Esophagus (tissue), 2 donors: ENCODE measurements at regions not wholly inside any gene's neighbourhood (a gene's known extent, or its start where the extent isn't known, plus 50 kb on each side); places are given as distances from the start of the nearest gene placed in this dataset.

ENCODE experiments used
- H3K27ac ChIP-seq, 2 donors: one replicate each; pipeline ENCODE4 v1.5.1; 2013; ENCODE audit warnings: low read depth in 2 of 2, mild to moderate bottlenecking in 2 of 2, inconsistent platforms in 1 of 2, low read length in 1 of 2, moderate library complexity in 1 of 2
- H3K27me3 ChIP-seq, 2 donors: one replicate each; pipeline ENCODE4 v1.6.1; 2013; ENCODE audit warnings: low read length in 2 of 2, control low read depth in 1 of 2, mild to moderate bottlenecking in 1 of 2; ENCODE audit not compliant: insufficient read depth in 2 of 2, control insufficient read depth in 1 of 2
- H3K36me3 ChIP-seq, 2 donors: one replicate each; pipeline ENCODE4 v1.6.1; 2013; ENCODE audit warnings: low read length in 1 of 2; ENCODE audit not compliant: control insufficient read depth in 2 of 2, insufficient read depth in 2 of 2
- H3K4me1 ChIP-seq, 2 donors: one replicate each; pipeline ENCODE4 v1.6.1; 2013; ENCODE audit warnings: low read length in 1 of 2; ENCODE audit not compliant: control insufficient read depth in 2 of 2, insufficient read depth in 2 of 2
- H3K4me3 ChIP-seq, 2 donors: one replicate each; pipeline ENCODE4 v1.5.1; 2013; ENCODE audit warnings: low read length in 2 of 2, mild to moderate bottlenecking in 2 of 2, low read depth in 1 of 2, moderate library complexity in 1 of 2
- H3K9me3 ChIP-seq, 2 donors: one replicate each; pipeline ENCODE4 v1.6.1; 2013; ENCODE audit warnings: mild to moderate bottlenecking in 2 of 2, low read depth in 1 of 2, low read length in 1 of 2, moderate library complexity in 1 of 2; ENCODE audit not compliant: control insufficient read depth in 2 of 2, insufficient read depth in 1 of 2
- WGBS, 2 donors: extraction: QIAGEN DNeasy Blood & Tissue Kit; methylation state at CpG; one replicate each; pipeline ENCODE4 v1.1.7; 2013; 5-methylcytosine and 5-hydroxymethylcytosine counted together
- donor health status: healthy with polysubstance abuse.
- donor health status: Bipolar disorder and iron deficiency.

DNA sequence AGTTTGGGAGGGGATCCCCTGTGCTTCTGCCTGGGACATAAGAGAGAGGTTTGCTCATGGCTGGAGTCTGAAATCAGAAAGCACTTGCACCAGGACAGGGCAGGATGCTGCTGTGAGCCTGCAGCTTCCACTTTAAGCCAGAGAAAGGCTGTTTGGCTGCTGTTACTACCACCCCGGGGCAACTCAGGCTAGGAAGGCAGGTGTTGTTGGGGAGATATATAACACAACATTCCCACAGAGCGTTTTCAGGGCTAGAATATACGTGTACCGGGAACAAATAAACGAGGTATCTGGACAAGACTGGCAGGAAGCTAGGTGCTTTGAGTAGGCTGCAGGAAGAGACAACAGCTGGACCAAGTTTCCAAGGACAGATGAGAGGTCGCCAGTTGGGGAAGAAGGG is 313.3 kb upstream of the CCL2 start:
- Histone ChIP-seq H3K27me3 (no peaks in the 10 kb centered on the region), H3K27ac (no peak overlapping the region), H3K4me3 (no peak overlapping the region), H3K9me3 (no peaks in the 10 kb centered on the region), H3K36me3 (no peaks in the 10 kb centered on the region), H3K4me1 (peaks cover 3 to 5% of the 10 kb centered on the region in 2 donors)
- 47 to 51% methylated on average over 6 of the region's 6 CpGs for WGBS, 2 donors

DNA sequence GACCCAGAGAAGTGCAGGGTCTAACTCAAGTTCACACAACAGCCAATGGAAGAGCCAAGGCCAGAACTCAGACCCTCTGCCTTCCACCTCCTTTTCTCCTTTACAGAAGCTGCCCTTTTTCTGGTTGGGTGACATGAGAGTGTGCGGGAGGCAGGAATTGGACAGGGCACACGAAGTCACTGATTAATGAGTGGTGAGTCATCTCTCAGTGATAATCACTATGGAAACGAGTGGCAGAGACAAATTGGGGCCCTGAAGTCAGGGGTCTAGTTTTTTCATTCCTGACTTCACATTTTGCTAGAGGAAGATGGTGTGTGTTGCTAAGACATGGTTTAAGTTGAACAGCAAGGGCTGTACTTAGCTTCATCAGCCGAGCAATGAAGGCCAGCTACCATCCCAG is 312.7 kb upstream of the CCL2 start:
- no peaks in the 10 kb centered on the region for H3K36me3 ChIP-seq
- no peak overlapping the region for H3K4me3 ChIP-seq
- no peaks in the 10 kb centered on the region for H3K27me3 ChIP-seq
- 36 to 37% methylated on average over 4 of the region's 4 CpGs for WGBS, 2 donors
- no peak overlapping the region for H3K27ac ChIP-seq
- no peaks in the 10 kb centered on the region for H3K9me3 ChIP-seq
- H3K4me1 ChIP-seq = peaks cover 3 to 5% of the 10 kb centered on the region in 2 donors

DNA sequence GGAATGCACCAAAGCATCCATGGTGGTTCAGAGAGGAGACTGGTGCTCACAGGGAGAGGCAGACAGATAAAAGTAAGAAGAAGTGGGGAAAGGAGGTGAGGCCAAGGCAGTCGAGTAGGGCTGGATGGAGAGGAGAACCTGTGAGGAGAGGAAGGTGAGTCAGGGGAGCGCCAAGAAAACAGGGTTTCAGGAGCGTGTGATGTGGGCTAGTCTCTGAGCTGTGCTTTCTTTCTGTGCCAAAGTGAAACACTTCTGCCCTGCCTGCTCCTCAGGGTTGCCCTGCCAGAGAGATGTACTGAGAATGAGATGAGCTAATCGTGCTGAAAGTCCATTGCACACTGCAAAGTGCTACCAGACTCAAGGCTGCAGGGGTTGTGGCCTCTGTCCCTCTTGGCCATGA is 310.7 kb upstream of the CCL2 start:
- Histone ChIP-seq H3K9me3 (no peaks in the 10 kb centered on the region), H3K4me1 (peaks cover 3 to 5% of the 10 kb centered on the region in 2 donors), H3K27me3 (no peaks in the 10 kb centered on the region), H3K27ac (no peak overlapping the region), H3K4me3 (no peak overlapping the region), H3K36me3 (no peaks in the 10 kb centered on the region)
- 57 to 59% methylated on average over 4 of the region's 4 CpGs for WGBS, 2 donors

DNA sequence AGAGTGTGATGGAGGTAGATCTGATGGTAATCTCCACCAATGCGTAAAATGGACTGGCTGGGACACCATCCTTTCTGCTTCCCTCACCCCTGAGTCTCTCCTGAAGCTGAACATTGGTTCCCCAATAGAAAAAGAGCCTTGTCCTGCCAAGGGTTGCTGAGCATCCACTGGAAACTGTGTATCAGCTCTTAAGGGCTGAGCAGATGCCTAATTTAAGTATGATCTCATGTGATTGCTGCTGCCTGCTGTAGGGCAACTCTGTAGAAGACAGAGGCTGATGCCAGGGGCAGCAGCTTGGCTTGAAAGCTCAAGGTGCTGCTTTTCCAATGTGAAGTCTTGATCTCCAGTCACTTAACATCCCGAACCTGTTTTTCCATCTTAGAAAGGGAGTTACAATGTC is 310.3 kb upstream of the CCL2 start:
- no peaks in the 10 kb centered on the region for H3K27me3 ChIP-seq
- 77 to 81% methylated on average over 2 of the region's 2 CpGs for WGBS, 2 donors
- no peak overlapping the region for H3K27ac ChIP-seq
- H3K36me3 ChIP-seq = no peaks in the 10 kb centered on the region
- H3K4me3 ChIP-seq = no peak overlapping the region
- no peaks in the 10 kb centered on the region for H3K9me3 ChIP-seq
- peaks cover 0 to 3% of the 10 kb centered on the region in 2 donors for H3K4me1 ChIP-seq

DNA sequence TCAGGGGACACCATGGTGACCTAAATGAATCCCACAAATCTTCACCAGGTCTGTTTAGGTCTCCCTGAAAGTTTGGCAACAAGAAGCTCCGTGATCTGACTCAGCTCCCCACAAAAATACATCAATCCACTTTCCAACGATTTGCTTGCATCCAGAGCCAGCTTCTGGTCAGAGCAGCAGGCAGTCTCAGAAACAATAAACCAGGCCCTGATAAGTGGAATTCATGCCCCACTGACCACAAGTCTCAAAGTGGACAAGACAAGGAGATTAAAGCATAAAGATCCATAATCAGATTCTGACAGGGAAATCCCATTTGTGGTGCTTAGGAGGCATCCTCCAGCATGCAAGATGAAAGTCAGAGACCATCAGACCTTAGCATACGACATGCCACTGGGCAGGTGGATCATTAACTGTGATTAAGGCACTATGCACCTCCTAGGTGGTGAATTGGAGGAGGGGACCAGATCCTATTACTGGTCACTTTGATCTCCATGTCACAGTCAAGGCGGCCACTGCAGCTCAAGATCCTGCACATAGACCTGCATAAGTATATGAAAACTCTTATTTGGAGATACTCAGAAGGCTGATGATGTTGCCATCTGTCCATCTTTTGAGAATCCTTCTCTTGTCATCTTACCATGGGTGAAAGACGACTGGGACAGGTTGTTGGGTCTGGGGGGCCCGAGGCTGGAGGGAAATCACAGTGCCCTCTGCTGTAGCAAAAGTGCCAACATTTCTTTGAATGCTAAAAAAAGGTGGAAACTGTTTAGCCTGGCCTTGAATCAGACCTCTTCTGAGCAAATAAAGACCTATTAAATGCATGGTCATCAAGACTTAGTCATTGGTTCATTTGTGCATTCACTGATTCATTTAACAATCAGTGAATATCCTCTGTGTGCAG is 309.2 kb upstream of the CCL2 start:
- 55 to 67% methylated on average over 6 of the region's 6 CpGs for WGBS, 2 donors
- Histone ChIP-seq H3K4me3 (no peak overlapping the region), H3K27me3 (no peaks in the 10 kb centered on the region)

DNA sequence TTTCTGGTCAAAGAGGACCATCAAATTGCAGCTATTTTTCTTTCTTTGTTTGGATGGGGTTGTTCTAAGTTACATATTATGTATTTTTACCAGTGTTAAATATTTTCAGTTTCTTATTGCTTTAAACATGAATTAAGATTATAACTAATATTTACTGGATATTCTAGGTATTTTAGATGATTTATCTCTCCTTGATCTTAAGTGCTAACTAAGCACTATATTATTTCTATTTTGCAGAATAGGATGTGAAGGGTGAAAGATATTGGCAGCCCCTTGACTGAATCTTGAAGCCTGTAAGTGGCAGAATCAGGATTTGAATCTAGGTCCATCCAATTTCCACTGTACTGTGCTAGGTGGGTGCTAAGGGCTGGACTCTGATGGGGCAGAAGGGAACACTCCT is 307.3 kb upstream of the CCL2 start:
- Histone ChIP-seq H3K27me3 (no peaks in the 10 kb centered on the region), H3K9me3 (no peaks in the 10 kb centered on the region), H3K36me3 (no peaks in the 10 kb centered on the region), H3K27ac (no peak overlapping the region), H3K4me1 (peaks cover 4 to 5% of the 10 kb centered on the region in 2 donors), H3K4me3 (no peak overlapping the region)

More for the DNA sequence above, 309.2 kb upstream of the CCL2 start:
- no peaks in the 10 kb centered on the region for H3K9me3 ChIP-seq
- no peaks in the 10 kb centered on the region for H3K36me3 ChIP-seq
- peaks cover 4 to 5% of the 10 kb centered on the region in 2 donors for H3K4me1 ChIP-seq
- no peak overlapping the region for H3K27ac ChIP-seq

DNA sequence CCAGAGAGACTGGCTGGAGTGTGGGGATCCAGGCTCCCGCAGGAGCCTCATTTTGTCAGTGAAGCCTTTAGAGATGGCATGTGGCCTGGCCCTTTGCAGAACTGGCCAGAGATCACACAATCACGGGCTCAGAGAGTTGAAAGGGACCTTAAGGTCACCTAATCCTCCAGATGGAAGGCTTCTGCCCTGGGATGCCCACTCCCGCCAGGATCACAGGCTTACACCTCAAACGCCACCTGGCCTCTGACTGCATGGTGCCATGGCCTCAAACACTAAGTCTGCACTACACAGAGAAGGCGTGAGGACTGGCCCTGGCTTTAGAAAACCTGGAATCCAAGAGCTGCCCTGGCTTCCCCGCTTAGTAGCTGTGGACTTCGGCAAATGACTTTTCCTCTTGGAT is 306.8 kb upstream of the CCL2 start:
- Histone ChIP-seq H3K36me3 (no peaks in the 10 kb centered on the region), H3K9me3 (no peaks in the 10 kb centered on the region), H3K4me1 (peaks cover 4 to 5% of the 10 kb centered on the region in 2 donors), H3K27ac (no peak overlapping the region), H3K4me3 (no peak overlapping the region), H3K27me3 (no peaks in the 10 kb centered on the region)
- WGBS, 2 donors = 78 to 85% methylated on average over 7 of the region's 7 CpGs

DNA sequence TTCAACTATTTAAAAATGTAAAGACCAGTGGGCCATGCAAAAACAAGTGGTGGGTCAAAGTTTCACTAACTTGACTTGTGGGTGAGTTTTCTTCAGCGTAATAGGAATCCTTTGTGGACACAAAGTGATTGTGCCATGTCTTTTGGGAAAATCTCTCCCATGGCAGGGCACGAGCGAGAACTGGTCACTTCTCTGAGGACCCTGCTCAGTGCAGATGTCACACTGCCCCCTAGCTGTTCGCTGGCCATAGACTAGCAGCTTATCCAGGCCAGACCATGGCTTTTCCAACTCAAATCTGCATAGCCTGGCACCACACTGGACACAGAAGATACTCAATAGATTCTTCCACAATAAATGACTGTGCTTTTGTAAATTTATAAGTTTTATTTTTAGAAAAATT is 306.0 kb upstream of the CCL2 start:
- 69 to 73% methylated on average over 4 of the region's 4 CpGs for WGBS, 2 donors
- Histone ChIP-seq H3K36me3 (no peaks in the 10 kb centered on the region), H3K27me3 (no peaks in the 10 kb centered on the region), H3K9me3 (no peaks in the 10 kb centered on the region), H3K27ac (no peak overlapping the region), H3K4me3 (no peak overlapping the region), H3K4me1 (peaks cover 4 to 5% of the 10 kb centered on the region in 2 donors)

DNA sequence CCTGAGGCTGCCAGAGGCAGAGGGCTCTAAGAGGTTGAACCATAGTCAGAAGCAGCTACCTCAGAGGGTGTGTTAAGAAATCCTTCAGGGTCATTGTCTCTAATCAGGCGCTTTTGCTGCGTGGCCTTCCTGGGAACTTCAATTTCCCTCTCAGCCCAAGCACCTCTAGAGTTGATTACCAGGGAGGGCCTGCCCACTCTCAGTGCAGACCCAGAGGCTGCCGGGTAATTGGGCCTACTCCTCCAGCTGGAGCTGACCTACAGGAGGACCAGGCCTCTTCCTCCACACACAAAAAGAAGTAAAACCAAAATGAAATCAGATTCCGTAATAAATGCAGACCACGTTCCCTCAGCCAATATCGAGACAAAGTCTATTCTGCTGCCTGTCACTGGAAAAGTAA is 305.0 kb upstream of the CCL2 start:
- no peak overlapping the region for H3K27ac ChIP-seq
- H3K27me3 ChIP-seq = no peaks in the 10 kb centered on the region
- peaks cover 4 to 5% of the 10 kb centered on the region in 2 donors for H3K4me1 ChIP-seq
- WGBS, 2 donors = 93 to 94% methylated on average over 6 of the region's 6 CpGs
- H3K36me3 ChIP-seq = no peaks in the 10 kb centered on the region
- no peak overlapping the region for H3K4me3 ChIP-seq
- H3K9me3 ChIP-seq = no peaks in the 10 kb centered on the region

DNA sequence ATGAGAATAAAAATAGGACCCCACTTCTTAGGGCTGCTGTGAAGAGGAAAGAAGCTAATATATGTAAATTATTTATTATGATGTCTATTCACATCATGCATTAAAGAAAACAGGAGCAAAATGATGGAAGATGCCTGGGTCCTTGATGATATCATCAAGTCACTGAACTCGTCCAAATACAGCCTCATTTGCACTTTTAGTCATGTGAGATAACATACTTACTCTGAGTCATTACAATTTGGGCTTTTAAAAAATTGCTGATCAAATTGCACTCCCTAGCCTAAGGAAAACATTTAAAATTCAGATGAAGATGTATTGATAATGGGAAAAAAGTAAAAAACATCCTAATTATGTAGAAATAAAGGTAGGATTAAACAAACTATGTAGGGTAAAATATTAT is 302.7 kb upstream of the CCL2 start:
- Histone ChIP-seq H3K27ac (no peak overlapping the region), H3K4me1 (peaks cover 4 to 5% of the 10 kb centered on the region in 2 donors), H3K9me3 (no peaks in the 10 kb centered on the region), H3K4me3 (no peak overlapping the region), H3K27me3 (no peaks in the 10 kb centered on the region), H3K36me3 (no peaks in the 10 kb centered on the region)
- WGBS, 2 donors = 50 to 52% methylated on average over 1 of the region's 1 CpG
